WTC11 (cell line): ENCODE measurements at regions not wholly inside any gene's neighbourhood (a gene's known extent, or its start where the extent isn't known, plus 50 kb on each side); places are given as distances from the start of the nearest gene placed in this dataset.

ENCODE experiments used
- ATAC-seq: fragments of 200-7000 bp; cut with Tn5 transposase; 2 replicates; pipeline ENCODE4 v1.10.0; 2021; ENCODE audit warnings: mild to moderate bottlenecking, moderate library complexity
- CTCF ChIA-PET: fragments of 300-600 bp; sonication (Branson Sonifier 250); formaldehyde crosslinking; loops from one replicate; lab custom pipeline; 2021; ENCODE audit warnings: antibody characterized with exemption; lab: Charles Lee
- POLR2A ChIA-PET: fragments of 350-600 bp; sonication (Branson Sonifier 250); formaldehyde crosslinking; loops from one replicate; lab custom pipeline; 2021; ENCODE audit warnings: antibody characterized with exemption; lab: Charles Lee
- DNase-seq: peaks from one replicate; pipeline ENCODE4 v3.0.0; 2021; ENCODE audit warnings: low spot score
- H3K27ac Mint-ChIP-seq: 2 replicates; pipeline ENCODE4 v1.8.0; 2021; ENCODE audit warnings: mixed read lengths
- H3K27me3 Mint-ChIP-seq: 2 replicates; pipeline ENCODE4 v1.8.0; 2021; ENCODE audit warnings: low read depth, mild to moderate bottlenecking, moderate library complexity, mixed read lengths
- H3K36me3 Mint-ChIP-seq: 2 replicates; pipeline ENCODE4 v1.8.0; 2021; ENCODE audit warnings: mixed read lengths
- H3K4me1 Mint-ChIP-seq: 2 replicates; pipeline ENCODE4 v1.8.0; 2022; ENCODE audit warnings: mixed read lengths
- H3K4me3 Mint-ChIP-seq: 2 replicates; pipeline ENCODE4 v1.8.0; 2021; ENCODE audit warnings: mild to moderate bottlenecking, moderate library complexity, mixed read lengths
- H3K9me3 Mint-ChIP-seq: 2 replicates; pipeline ENCODE4 v1.8.0; 2021; ENCODE audit warnings: mixed read lengths
- ETV6 ChIP-seq: sonication (generic); formaldehyde crosslinking; IDR thresholded peaks from 2 replicates; pipeline ENCODE4 v1.8.1; 2022; ENCODE audit warnings: mild to moderate bottlenecking, missing genetic modification reagents
- FOXJ3 ChIP-seq: sonication (generic); formaldehyde crosslinking; IDR thresholded peaks from 2 replicates; pipeline ENCODE4 v1.9.0; 2021; ENCODE audit warnings: missing genetic modification reagents, mild to moderate bottlenecking, borderline replicate concordance
- MXD4 ChIP-seq: fragments of 250-450 bp; sonication (Bioruptor Pico); IDR thresholded peaks from 2 replicates; pipeline ENCODE4 v1.8.0; 2021; ENCODE audit warnings: mild to moderate bottlenecking, moderate library complexity, borderline replicate concordance
- NFATC4 ChIP-seq: fragments of 250-450 bp; sonication (Bioruptor Pico); IDR thresholded peaks from 2 replicates; pipeline ENCODE4 v1.9.0; 2021; ENCODE audit warnings: mild to moderate bottlenecking
- NFE2L1 ChIP-seq: sonication (generic); formaldehyde crosslinking; IDR thresholded peaks from 2 replicates; pipeline ENCODE4 v1.8.1; 2023; ENCODE audit warnings: missing genetic modification reagents
- PRRX2 ChIP-seq: fragments of 250-450 bp; sonication (Bioruptor Pico); IDR thresholded peaks from 2 replicates; pipeline ENCODE4 v1.8.0; 2021; ENCODE audit warnings: mild to moderate bottlenecking
- RORB ChIP-seq: fragments of 250-450 bp; sonication (Bioruptor Pico); IDR thresholded peaks from 2 replicates; pipeline ENCODE4 v1.9.0; 2021; ENCODE audit warnings: mild to moderate bottlenecking
- SMAD4 ChIP-seq: sonication (generic); formaldehyde crosslinking; IDR thresholded peaks from 2 replicates; pipeline ENCODE4 v1.8.0; 2022; ENCODE audit warnings: mild to moderate bottlenecking, missing genetic modification reagents
- SOX15 ChIP-seq: fragments of 250-450 bp; sonication (Bioruptor Pico); IDR thresholded peaks from 2 replicates; pipeline ENCODE4 v1.9.0; 2021; ENCODE audit warnings: mild to moderate bottlenecking
- TEAD4 ChIP-seq: sonication (generic); formaldehyde crosslinking; IDR thresholded peaks from 2 replicates; pipeline ENCODE4 v1.8.0; 2022; ENCODE audit warnings: mild to moderate bottlenecking, missing genetic modification reagents
- ZNF138 ChIP-seq: sonication (generic); formaldehyde crosslinking; conservative IDR thresholded peaks from 2 replicates; pipeline ENCODE4 v1.8.1; 2022; ENCODE audit warnings: mild to moderate bottlenecking, moderate library complexity, missing genetic modification reagents
- ZNF219 ChIP-seq: sonication (generic); formaldehyde crosslinking; IDR thresholded peaks from 2 replicates; pipeline ENCODE4 v1.8.0; 2023; ENCODE audit warnings: missing genetic modification reagents, mild to moderate bottlenecking, borderline replicate concordance
- ZNF232 ChIP-seq: sonication (generic); formaldehyde crosslinking; IDR thresholded peaks from 2 replicates; pipeline ENCODE4 v1.8.0; 2022; ENCODE audit warnings: mild to moderate bottlenecking, missing genetic modification reagents
- TF ChIP-seq, protein P1 (sequence below): sonication (generic); formaldehyde crosslinking; conservative IDR thresholded peaks from 2 replicates; pipeline ENCODE4 v1.8.1; 2022; ENCODE audit warnings: mild to moderate bottlenecking, missing genetic modification reagents
- TF ChIP-seq, protein P2 (sequence below): sonication (generic); formaldehyde crosslinking; IDR thresholded peaks from 2 replicates; pipeline ENCODE4 v1.8.0; 2022; ENCODE audit warnings: mild to moderate bottlenecking, missing genetic modification reagents
- TF ChIP-seq, protein P3 (sequence below): sonication (generic); formaldehyde crosslinking; IDR thresholded peaks from 2 replicates; pipeline ENCODE4 v1.8.1; 2023; ENCODE audit warnings: mild to moderate bottlenecking, missing genetic modification reagents, moderate library complexity
- TF ChIP-seq, protein P4 (sequence below): fragments of 250-450 bp; sonication (Bioruptor Pico); IDR thresholded peaks from 2 replicates; pipeline ENCODE4 v2.1.2; 2022; ENCODE audit warnings: mild to moderate bottlenecking, moderate library complexity
- TF ChIP-seq, protein P5 (sequence below): sonication (generic); formaldehyde crosslinking; IDR thresholded peaks from 2 replicates; pipeline ENCODE4 v1.8.1; 2022; ENCODE audit warnings: low read depth, missing genetic modification reagents, borderline replicate concordance
- TF ChIP-seq, protein P6 (sequence below): sonication (generic); formaldehyde crosslinking; IDR thresholded peaks from 2 replicates; pipeline ENCODE4 v1.8.1; 2023; ENCODE audit warnings: mild to moderate bottlenecking, missing genetic modification reagents
- TF ChIP-seq, protein P7 (sequence below): sonication (generic); formaldehyde crosslinking; IDR thresholded peaks from 2 replicates; pipeline ENCODE4 v1.8.0; 2022; ENCODE audit warnings: mild to moderate bottlenecking, missing genetic modification reagents

GRCh38 chr15:91782221-91782620, 71.3 kb upstream of the SLCO3A1 start:
- no peak overlapping the region for H3K4me3 Mint-ChIP-seq
- H3K9me3 Mint-ChIP-seq, result no peaks in the 10 kb centered on the region; the same call in 1 of the 2 replicates
- no peaks in the 10 kb centered on the region for H3K4me1 Mint-ChIP-seq
- H3K27ac Mint-ChIP-seq, result no peak overlapping the region
- ChIA-PET POLR2A (no interaction called here), CTCF (no interaction called here)
- ATAC-seq, result no peak
- no peak for TF ChIP-seq MXD4 (CRISPR knock-in tag)
- no peak for TF ChIP-seq ZNF138 (CRISPR knock-in tag)
- TF ChIP-seq NFATC4 (CRISPR knock-in tag), result no peak
- TF ChIP-seq SOX15 (CRISPR knock-in tag), result no peak
- TF ChIP-seq, protein P1, sequence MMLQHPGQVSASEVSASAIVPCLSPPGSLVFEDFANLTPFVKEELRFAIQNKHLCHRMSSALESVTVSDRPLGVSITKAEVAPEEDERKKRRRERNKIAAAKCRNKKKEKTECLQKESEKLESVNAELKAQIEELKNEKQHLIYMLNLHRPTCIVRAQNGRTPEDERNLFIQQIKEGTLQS (CRISPR knock-in tag), result no peak
- no peak for TF ChIP-seq ZNF219 (CRISPR knock-in tag)
- TF ChIP-seq, protein P2, sequence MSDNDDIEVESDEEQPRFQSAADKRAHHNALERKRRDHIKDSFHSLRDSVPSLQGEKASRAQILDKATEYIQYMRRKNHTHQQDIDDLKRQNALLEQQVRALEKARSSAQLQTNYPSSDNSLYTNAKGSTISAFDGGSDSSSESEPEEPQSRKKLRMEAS (CRISPR knock-in tag), result no peak
- TF ChIP-seq, protein P3, sequence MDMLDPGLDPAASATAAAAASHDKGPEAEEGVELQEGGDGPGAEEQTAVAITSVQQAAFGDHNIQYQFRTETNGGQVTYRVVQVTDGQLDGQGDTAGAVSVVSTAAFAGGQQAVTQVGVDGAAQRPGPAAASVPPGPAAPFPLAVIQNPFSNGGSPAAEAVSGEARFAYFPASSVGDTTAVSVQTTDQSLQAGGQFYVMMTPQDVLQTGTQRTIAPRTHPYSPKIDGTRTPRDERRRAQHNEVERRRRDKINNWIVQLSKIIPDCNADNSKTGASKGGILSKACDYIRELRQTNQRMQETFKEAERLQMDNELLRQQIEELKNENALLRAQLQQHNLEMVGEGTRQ, result no peak
- TF ChIP-seq, protein P4, sequence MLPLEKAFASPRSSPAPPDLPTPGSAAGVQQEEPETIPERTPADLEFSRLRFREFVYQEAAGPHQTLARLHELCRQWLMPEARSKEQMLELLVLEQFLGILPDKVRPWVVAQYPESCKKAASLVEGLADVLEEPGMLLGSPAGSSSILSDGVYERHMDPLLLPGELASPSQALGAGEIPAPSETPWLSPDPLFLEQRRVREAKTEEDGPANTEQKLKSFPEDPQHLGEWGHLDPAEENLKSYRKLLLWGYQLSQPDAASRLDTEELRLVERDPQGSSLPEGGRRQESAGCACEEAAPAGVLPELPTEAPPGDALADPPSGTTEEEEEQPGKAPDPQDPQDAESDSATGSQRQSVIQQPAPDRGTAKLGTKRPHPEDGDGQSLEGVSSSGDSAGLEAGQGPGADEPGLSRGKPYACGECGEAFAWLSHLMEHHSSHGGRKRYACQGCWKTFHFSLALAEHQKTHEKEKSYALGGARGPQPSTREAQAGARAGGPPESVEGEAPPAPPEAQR (CRISPR knock-in tag), result no peak
- no peak for TF ChIP-seq SMAD4 (CRISPR knock-in tag)
- TF ChIP-seq, protein P5, sequence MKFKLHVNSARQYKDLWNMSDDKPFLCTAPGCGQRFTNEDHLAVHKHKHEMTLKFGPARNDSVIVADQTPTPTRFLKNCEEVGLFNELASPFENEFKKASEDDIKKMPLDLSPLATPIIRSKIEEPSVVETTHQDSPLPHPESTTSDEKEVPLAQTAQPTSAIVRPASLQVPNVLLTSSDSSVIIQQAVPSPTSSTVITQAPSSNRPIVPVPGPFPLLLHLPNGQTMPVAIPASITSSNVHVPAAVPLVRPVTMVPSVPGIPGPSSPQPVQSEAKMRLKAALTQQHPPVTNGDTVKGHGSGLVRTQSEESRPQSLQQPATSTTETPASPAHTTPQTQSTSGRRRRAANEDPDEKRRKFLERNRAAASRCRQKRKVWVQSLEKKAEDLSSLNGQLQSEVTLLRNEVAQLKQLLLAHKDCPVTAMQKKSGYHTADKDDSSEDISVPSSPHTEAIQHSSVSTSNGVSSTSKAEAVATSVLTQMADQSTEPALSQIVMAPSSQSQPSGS, result no peak
- TF ChIP-seq RORB (CRISPR knock-in tag), result no peak
- TF ChIP-seq NFE2L1, result no peak
- TF ChIP-seq ZNF232 (CRISPR knock-in tag), result no peak
- no peak for TF ChIP-seq PRRX2 (CRISPR knock-in tag)
- TF ChIP-seq TEAD4 (CRISPR knock-in tag), result no peak
- TF ChIP-seq FOXJ3 (CRISPR knock-in tag), result no peak
- TF ChIP-seq, protein P6, sequence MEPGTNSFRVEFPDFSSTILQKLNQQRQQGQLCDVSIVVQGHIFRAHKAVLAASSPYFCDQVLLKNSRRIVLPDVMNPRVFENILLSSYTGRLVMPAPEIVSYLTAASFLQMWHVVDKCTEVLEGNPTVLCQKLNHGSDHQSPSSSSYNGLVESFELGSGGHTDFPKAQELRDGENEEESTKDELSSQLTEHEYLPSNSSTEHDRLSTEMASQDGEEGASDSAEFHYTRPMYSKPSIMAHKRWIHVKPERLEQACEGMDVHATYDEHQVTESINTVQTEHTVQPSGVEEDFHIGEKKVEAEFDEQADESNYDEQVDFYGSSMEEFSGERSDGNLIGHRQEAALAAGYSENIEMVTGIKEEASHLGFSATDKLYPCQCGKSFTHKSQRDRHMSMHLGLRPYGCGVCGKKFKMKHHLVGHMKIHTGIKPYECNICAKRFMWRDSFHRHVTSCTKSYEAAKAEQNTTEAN, result no peak
- H3K36me3 Mint-ChIP-seq, result no peaks in the 10 kb centered on the region
- no peaks in the 10 kb centered on the region for H3K27me3 Mint-ChIP-seq
- DNase-seq, result no peak

- DNase-seq, result no peak
- Mint-ChIP-seq H3K4me3 (no peak overlapping the region), H3K9me3 (no peaks in the 10 kb centered on the region; the same call in 1 of the 2 replicates), H3K4me1 (no peaks in the 10 kb centered on the region), H3K27me3 (no peaks in the 10 kb centered on the region), H3K36me3 (no peaks in the 10 kb centered on the region), H3K27ac (no peak overlapping the region)
- ATAC-seq, result no peak
- POLR2A ChIA-PET, result no interaction called here
- CTCF ChIA-PET, result no interaction called here
- TF ChIP-seq, protein P7, sequence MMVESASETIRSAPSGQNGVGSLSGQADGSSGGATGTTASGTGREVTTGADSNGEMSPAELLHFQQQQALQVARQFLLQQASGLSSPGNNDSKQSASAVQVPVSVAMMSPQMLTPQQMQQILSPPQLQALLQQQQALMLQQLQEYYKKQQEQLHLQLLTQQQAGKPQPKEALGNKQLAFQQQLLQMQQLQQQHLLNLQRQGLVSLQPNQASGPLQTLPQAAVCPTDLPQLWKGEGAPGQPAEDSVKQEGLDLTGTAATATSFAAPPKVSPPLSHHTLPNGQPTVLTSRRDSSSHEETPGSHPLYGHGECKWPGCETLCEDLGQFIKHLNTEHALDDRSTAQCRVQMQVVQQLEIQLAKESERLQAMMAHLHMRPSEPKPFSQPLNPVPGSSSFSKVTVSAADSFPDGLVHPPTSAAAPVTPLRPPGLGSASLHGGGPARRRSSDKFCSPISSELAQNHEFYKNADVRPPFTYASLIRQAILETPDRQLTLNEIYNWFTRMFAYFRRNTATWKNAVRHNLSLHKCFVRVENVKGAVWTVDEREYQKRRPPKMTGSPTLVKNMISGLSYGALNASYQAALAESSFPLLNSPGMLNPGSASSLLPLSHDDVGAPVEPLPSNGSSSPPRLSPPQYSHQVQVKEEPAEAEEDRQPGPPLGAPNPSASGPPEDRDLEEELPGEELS (CRISPR knock-in tag), result no peak
- TF ChIP-seq ETV6 (CRISPR knock-in tag), result no peak
Measured at GRCh38 chr15:91783008-91783407, 70.5 kb upstream of the SLCO3A1 start.
